GM18867 (cell line): ENCODE measurements at regions not wholly inside any gene's neighbourhood (a gene's known extent, or its start where the extent isn't known, plus 50 kb on each side); places are given as distances from the start of the nearest gene placed in this dataset.
A peak's percentile ranks its signal among the peaks of the same experiment; 100 is the strongest.

Source experiments
- ATAC-seq: cut with Tn5 transposase; IDR thresholded peaks from one replicate; pipeline ENCODE4 v1.9.1; 2021; ENCODE audit warnings: mild to moderate bottlenecking, moderate library complexity; ENCODE audit not compliant: unreplicated experiment

- ATAC-seq, result no peak
These were observed 264.7 kb upstream of the SESN3 start for GRCh38 chr11:95495706-95496105.

GRCh38 chr11:95494856-95495255, 263.9 kb upstream of the SESN3 start:
- ATAC-seq, result no peak

- ATAC-seq, result no peak
These were observed 263.2 kb upstream of the SESN3 start for GRCh38 chr11:95494167-95494566.

GRCh38 chr11:95490625-95491024, 259.6 kb upstream of the SESN3 start:
- no peak for ATAC-seq

GRCh38 chr11:95487938-95488337, 256.9 kb upstream of the SESN3 start:
- no peak for ATAC-seq

GRCh38 chr11:95487391-95487790, 256.4 kb upstream of the SESN3 start:
- peak; percentile 100 for ATAC-seq

GRCh38 chr11:95486979-95487378, 256.0 kb upstream of the SESN3 start:
- ATAC-seq, result no peak

- no peak for ATAC-seq
These were observed 255.5 kb upstream of the SESN3 start for GRCh38 chr11:95486466-95486865.

- ATAC-seq, result no peak
These were observed 254.3 kb upstream of the SESN3 start for GRCh38 chr11:95485115-95485900.

GRCh38 chr11:95483339-95483738, 252.3 kb upstream of the SESN3 start:
- no peak for ATAC-seq

- ATAC-seq, result no peak
These were observed 247.0 kb upstream of the SESN3 start for GRCh38 chr11:95478003-95478402.

- no peak for ATAC-seq
These were observed 238.3 kb upstream of the SESN3 start for GRCh38 chr11:95469258-95469657.

GRCh38 chr11:95466416-95466815, 235.4 kb upstream of the SESN3 start:
- ATAC-seq, result no peak

GRCh38 chr11:95465887-95466286, 234.9 kb upstream of the SESN3 start:
- ATAC-seq, result no peak

GRCh38 chr11:95461858-95462257, 230.9 kb upstream of the SESN3 start:
- ATAC-seq, result no peak

- no peak for ATAC-seq
These were observed 230.3 kb upstream of the SESN3 start for GRCh38 chr11:95461348-95461747.

- ATAC-seq, result no peak
These were observed 228.5 kb upstream of the SESN3 start for GRCh38 chr11:95459291-95460042.

- no peak for ATAC-seq
These were observed 225.9 kb upstream of the SESN3 start for GRCh38 chr11:95456714-95457491.

- ATAC-seq, result peak; percentile 78
These were observed 224.4 kb upstream of the SESN3 start for GRCh38 chr11:95455228-95455970.

GRCh38 chr11:95453616-95454171, 222.7 kb upstream of the SESN3 start:
- ATAC-seq, result no peak

- no peak for ATAC-seq
These were observed 220.7 kb upstream of the SESN3 start for GRCh38 chr11:95451682-95452081.
